ENCODE measurements at regions not wholly inside any gene's neighbourhood (a gene's known extent, or its start where the extent isn't known, plus 50 kb on each side); places are given as distances from the start of the nearest gene placed in this dataset.

DNA sequence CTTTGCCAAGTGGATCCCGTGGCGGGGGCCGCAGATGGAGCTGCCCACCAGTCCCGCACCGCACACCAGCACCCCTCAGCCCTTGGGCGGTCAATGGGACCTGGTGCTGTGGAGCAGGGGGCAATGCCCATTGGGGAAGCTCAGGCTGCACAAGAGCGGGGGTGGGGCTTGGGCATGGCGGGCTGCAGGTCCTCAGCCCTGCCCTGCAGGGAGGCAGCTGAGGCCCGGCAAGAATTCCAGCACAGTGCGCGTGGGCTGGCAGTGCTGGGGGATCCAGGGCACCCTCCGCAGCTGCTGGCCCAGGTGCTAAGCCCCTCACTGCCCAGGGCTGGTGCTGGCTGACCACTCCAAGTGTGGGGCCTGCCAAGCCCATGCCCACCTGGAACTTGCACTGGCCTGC lies 136.2 kb upstream of the ANKRD30A start:
- no peak overlapping the region for H3K9ac ChIP-seq (ENCODE audit: low read length)
- no peaks in the 10 kb centered on the region for H3K27me3 ChIP-seq (ENCODE audit: control insufficient read depth, insufficient read depth, low read length)
- no peaks in the 10 kb centered on the region for H3K36me3 ChIP-seq (ENCODE audit: control insufficient read depth, insufficient read depth, low read length)
- H3K4me3 ChIP-seq (ENCODE audit: low read length): no peak overlapping the region
- H3K4me1 ChIP-seq (ENCODE audit: control insufficient read depth, insufficient read depth, low read length): no peaks in the 10 kb centered on the region
- no peaks in the 10 kb centered on the region for H3K9me3 ChIP-seq (ENCODE audit: control insufficient read depth, low read length)

DNA sequence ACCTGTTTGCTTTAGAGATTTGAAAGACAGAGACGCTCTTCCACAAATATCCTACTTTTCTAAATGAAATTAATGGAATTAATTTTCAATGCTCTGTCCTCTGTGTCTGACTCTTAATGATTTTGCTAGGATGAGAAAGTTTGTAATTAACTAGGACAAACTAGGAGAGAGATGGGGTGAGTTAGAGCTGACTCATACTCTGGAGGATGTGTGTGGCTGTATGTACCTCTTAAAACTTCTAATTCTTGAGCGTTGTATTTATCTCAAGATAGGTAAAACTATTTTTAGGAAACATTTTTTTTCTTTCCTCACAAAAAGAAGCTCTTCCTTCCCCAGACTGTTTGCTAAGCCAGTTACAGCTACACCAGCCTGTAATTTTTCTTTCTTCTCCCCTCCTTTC lies 178.8 kb upstream of the ANKRD30A start:
- H3K9ac ChIP-seq (ENCODE audit: low read length): no peak overlapping the region
- no peaks in the 10 kb centered on the region for H3K36me3 ChIP-seq (ENCODE audit: control insufficient read depth, insufficient read depth, low read length)
- no peaks in the 10 kb centered on the region for H3K27me3 ChIP-seq (ENCODE audit: control insufficient read depth, insufficient read depth, low read length)
- H3K4me3 ChIP-seq (ENCODE audit: low read length): no peak overlapping the region
- H3K9me3 ChIP-seq (ENCODE audit: control insufficient read depth, low read length): no peaks in the 10 kb centered on the region
- H3K4me1 ChIP-seq (ENCODE audit: control insufficient read depth, insufficient read depth, low read length): no peaks in the 10 kb centered on the region

DNA sequence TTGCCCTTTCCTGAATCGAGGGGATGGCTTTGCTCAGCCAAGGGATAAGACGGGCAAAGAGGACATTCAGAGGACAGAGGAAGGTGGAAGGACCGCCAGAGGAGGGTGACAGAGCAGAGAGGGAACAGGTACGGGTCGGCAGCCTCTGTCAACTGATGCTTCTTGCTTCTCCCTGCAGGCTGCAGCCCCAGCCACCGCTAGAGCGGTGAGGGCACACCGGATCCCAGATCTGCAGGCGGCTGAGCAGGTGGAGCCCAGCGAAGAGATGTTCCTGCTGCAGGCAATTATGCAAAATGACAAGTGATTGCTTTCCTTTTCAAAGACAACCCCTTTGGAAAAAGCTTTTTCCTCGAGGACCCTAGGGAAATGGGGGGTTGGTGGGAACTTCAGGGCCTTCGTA lies 181.9 kb upstream of the ANKRD30A start:
- no peak overlapping the region for H3K9ac ChIP-seq (ENCODE audit: low read length)
- no peaks in the 10 kb centered on the region for H3K9me3 ChIP-seq (ENCODE audit: control insufficient read depth, low read length)
- H3K4me1 ChIP-seq (ENCODE audit: control insufficient read depth, insufficient read depth, low read length): no peaks in the 10 kb centered on the region
- no peaks in the 10 kb centered on the region for H3K27me3 ChIP-seq (ENCODE audit: control insufficient read depth, insufficient read depth, low read length)
- H3K4me3 ChIP-seq (ENCODE audit: low read length): no peak overlapping the region
- no peaks in the 10 kb centered on the region for H3K36me3 ChIP-seq (ENCODE audit: control insufficient read depth, insufficient read depth, low read length)

DNA sequence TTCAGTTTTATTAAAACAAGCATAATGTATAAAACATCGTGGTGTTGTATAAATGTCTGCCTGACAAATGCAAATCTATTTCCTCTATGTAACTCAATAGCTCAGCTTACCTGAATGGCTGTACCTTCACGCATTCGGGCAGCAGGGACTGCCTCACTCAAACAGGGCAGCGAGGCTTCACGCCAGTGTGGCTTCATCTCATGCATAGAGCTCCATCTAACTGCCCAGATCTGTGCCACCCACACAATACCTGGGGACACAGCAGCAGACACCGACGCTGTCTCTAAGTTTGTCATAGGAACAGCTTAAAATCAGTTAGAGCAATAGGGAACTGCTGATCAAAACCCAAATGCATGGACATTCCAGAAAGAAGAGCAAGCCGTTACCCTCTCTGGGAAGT lies 182.8 kb upstream of the ANKRD30A start:
- H3K36me3 ChIP-seq (ENCODE audit: control insufficient read depth, insufficient read depth, low read length): no peaks in the 10 kb centered on the region
- no peak overlapping the region for H3K4me3 ChIP-seq (ENCODE audit: low read length)
- no peaks in the 10 kb centered on the region for H3K27me3 ChIP-seq (ENCODE audit: control insufficient read depth, insufficient read depth, low read length)
- no peak overlapping the region for H3K9ac ChIP-seq (ENCODE audit: low read length)
- H3K4me1 ChIP-seq (ENCODE audit: control insufficient read depth, insufficient read depth, low read length): no peaks in the 10 kb centered on the region
- H3K9me3 ChIP-seq (ENCODE audit: control insufficient read depth, low read length): no peaks in the 10 kb centered on the region

DNA sequence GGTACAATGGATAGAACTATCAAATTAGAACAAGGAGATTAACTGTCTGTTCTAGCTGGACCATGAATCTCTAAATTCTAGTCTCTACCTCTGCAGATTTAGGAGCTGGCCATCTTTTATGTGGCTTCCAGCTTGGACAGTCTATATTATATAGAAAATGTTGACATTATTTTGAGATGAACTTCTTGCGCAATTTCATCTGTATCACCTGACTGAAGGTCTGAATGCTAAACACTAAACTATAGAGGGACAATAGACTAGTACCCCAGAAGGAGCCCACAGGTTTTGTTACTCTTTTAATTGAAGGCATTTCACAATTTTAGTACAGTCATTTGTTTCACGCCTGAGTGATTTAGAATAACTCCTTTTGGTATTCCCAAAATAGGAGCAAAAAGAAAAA lies 222.4 kb upstream of the ANKRD30A start:
- no peaks in the 10 kb centered on the region for H3K9me3 ChIP-seq (ENCODE audit: control insufficient read depth, low read length)
- no peaks in the 10 kb centered on the region for H3K4me1 ChIP-seq (ENCODE audit: control insufficient read depth, insufficient read depth, low read length)
- H3K36me3 ChIP-seq (ENCODE audit: control insufficient read depth, insufficient read depth, low read length): no peaks in the 10 kb centered on the region
- H3K27me3 ChIP-seq (ENCODE audit: control insufficient read depth, insufficient read depth, low read length): no peaks in the 10 kb centered on the region
- no peak overlapping the region for H3K4me3 ChIP-seq (ENCODE audit: low read length)
- H3K9ac ChIP-seq (ENCODE audit: low read length): no peak overlapping the region

DNA sequence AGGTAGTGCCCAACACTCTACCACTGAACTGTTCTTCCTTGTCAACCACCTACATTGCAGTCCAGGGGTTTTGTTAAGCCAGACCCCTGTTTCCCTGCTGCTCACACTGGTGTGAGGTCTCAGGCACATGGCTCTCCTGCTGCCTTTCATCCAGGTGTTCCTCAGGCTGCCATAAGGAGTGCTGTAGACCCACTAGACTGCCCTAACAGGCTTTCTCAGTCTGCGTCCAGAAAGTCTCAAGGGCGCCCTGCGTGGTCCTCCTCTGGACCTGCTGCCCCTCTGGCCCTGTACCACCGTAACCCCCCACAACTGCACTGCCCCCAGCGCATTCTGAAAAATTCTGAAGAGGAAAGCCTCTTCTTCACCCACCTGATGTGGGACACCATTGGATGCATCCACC lies 225.7 kb upstream of the ANKRD30A start:
- Histone ChIP-seq H3K9me3 (ENCODE audit: control insufficient read depth, low read length) (no peaks in the 10 kb centered on the region), H3K4me1 (ENCODE audit: control insufficient read depth, insufficient read depth, low read length) (no peaks in the 10 kb centered on the region), H3K36me3 (ENCODE audit: control insufficient read depth, insufficient read depth, low read length) (no peaks in the 10 kb centered on the region), H3K4me3 (ENCODE audit: low read length) (no peak overlapping the region), H3K9ac (ENCODE audit: low read length) (no peak overlapping the region), H3K27me3 (ENCODE audit: control insufficient read depth, insufficient read depth, low read length) (no peaks in the 10 kb centered on the region)

DNA sequence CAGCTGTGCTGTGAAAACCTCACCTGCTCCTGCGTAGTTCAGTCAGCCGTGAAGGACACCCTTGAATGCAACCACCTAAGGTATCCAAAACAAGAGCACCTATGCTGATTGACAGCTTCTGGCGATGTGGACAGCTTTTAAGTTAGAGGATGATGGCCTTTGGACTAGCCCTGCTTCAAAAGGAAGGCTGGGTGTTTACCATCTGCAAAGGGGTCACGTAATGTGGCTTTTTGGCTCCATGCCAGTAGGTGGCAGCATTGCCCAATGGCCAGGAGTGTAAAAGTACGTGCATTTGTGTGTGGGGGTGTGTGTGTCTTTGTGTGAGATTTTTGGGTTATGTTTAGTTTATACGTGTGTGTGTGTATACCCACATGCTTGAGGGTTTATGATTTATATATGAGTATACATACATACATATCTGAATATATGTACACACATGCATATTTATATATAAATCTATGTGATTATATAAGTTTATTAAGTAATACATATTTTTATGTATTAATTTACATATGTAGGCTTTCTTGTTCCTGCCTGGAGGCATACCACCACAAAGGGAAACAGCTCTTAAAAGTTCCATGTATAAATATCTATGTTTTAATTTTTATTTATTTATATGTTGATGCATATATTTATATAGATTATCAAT lies 236.3 kb upstream of the ANKRD30A start:
- H3K27me3 ChIP-seq (ENCODE audit: control insufficient read depth, insufficient read depth, low read length): no peaks in the 10 kb centered on the region
- H3K4me3 ChIP-seq (ENCODE audit: low read length): no peak overlapping the region
- H3K9ac ChIP-seq (ENCODE audit: low read length): no peak overlapping the region
- no peaks in the 10 kb centered on the region for H3K36me3 ChIP-seq (ENCODE audit: control insufficient read depth, insufficient read depth, low read length)
- H3K9me3 ChIP-seq (ENCODE audit: control insufficient read depth, low read length): no peaks in the 10 kb centered on the region
- no peaks in the 10 kb centered on the region for H3K4me1 ChIP-seq (ENCODE audit: control insufficient read depth, insufficient read depth, low read length)

DNA sequence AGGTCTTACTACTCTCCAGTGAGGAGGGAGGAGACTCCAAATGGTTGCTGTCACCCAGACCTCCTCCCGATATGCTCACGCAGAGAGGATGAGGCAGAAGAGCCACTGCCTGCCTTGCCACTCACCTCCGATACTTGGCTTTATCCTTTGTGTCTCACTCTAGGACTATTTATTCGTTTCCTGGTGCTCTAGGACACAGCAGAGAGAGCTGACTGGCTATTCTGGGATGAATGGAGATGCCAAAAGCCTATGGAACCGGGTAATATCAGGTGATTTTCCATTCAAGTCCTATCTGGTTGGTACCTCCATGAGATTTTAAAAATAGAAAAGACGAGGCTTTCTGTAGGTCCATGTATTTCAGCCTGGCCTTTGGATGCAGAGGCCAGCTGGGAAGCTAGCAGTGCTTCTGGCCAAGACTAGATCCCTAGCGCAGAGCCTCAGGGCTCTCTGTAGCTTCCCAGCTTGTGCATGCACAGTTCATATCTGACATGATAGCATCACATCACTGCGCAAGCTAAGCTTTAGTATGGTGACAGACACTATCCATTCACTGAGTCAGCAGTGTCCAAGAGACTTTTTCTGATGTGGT lies 239.0 kb upstream of the ANKRD30A start:
- H3K4me3 ChIP-seq (ENCODE audit: low read length): no peak overlapping the region
- no peaks in the 10 kb centered on the region for H3K4me1 ChIP-seq (ENCODE audit: control insufficient read depth, insufficient read depth, low read length)
- H3K9me3 ChIP-seq (ENCODE audit: control insufficient read depth, low read length): no peaks in the 10 kb centered on the region
- no peaks in the 10 kb centered on the region for H3K27me3 ChIP-seq (ENCODE audit: control insufficient read depth, insufficient read depth, low read length)
- H3K9ac ChIP-seq (ENCODE audit: low read length): no peak overlapping the region
- no peaks in the 10 kb centered on the region for H3K36me3 ChIP-seq (ENCODE audit: control insufficient read depth, insufficient read depth, low read length)

DNA sequence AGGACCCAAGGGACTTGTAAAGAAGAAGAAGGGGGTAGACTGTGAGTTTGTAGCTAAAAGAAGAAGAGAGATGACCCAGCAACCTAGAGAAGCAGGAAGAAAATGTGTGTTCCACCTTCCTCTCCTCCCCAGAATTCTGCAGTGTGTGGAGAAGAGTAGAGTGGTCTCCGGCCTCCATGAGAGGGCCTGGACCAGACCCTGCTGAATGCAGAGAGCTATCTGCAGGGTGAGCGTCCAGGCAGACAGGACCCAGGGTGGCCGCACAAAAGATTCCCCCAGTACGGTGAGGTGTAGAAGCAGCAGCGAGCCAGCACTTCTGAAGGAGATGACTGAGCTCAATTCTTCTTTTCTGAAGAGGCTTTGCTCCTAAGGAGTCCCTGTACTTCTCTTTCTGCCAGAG lies 239.7 kb upstream of the ANKRD30A start:
- no peaks in the 10 kb centered on the region for H3K36me3 ChIP-seq (ENCODE audit: control insufficient read depth, insufficient read depth, low read length)
- no peaks in the 10 kb centered on the region for H3K9me3 ChIP-seq (ENCODE audit: control insufficient read depth, low read length)
- H3K4me1 ChIP-seq (ENCODE audit: control insufficient read depth, insufficient read depth, low read length): no peaks in the 10 kb centered on the region
- H3K4me3 ChIP-seq (ENCODE audit: low read length): no peak overlapping the region
- H3K27me3 ChIP-seq (ENCODE audit: control insufficient read depth, insufficient read depth, low read length): no peaks in the 10 kb centered on the region
- H3K9ac ChIP-seq (ENCODE audit: low read length): no peak overlapping the region

DNA sequence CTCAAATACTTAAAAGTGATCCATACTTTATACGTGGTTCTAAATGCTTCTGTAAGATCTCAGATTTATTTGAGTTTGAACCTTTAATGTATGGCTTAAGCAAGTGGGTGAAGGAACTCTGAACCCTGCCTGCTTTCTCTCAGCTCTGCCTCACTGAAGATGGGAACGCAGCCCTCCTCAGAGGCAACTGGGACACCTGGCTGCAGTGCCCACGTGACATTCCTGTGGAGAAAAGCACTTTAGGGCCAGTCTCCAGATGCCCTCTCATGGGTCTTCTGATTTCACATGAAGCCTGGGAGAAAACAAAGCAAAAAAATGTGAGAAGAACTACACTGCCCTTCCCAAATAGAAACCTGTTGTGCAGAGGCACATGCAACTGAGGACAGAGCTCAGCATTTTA lies 242.6 kb upstream of the ANKRD30A start:
- Histone ChIP-seq H3K36me3 (ENCODE audit: control insufficient read depth, insufficient read depth, low read length) (no peaks in the 10 kb centered on the region), H3K4me1 (ENCODE audit: control insufficient read depth, insufficient read depth, low read length) (no peaks in the 10 kb centered on the region), H3K4me3 (ENCODE audit: low read length) (no peak overlapping the region), H3K27me3 (ENCODE audit: control insufficient read depth, insufficient read depth, low read length) (no peaks in the 10 kb centered on the region), H3K9me3 (ENCODE audit: control insufficient read depth, low read length) (no peaks in the 10 kb centered on the region), H3K9ac (ENCODE audit: low read length) (no peak overlapping the region)

DNA sequence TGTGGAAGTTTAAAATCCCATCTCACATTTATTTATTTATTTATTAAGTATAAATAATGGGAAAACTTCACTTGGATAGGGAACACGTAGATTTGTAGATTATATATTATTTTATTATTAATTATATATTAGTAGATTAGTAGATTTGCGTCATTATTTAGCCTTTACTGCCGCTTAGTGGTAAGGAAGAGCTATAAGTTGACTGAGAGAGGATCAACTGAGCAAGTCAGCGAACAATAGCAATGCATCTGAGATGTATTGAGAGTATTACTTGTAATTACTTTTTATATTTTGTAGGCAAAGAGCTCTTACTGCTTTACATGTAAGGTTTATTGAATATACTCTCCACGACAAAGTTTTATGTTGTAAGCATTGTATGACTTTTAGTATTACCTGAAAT lies 244.5 kb upstream of the ANKRD30A start:
- Histone ChIP-seq H3K9me3 (ENCODE audit: control insufficient read depth, low read length) (no peaks in the 10 kb centered on the region), H3K27me3 (ENCODE audit: control insufficient read depth, insufficient read depth, low read length) (no peaks in the 10 kb centered on the region), H3K4me1 (ENCODE audit: control insufficient read depth, insufficient read depth, low read length) (no peaks in the 10 kb centered on the region), H3K36me3 (ENCODE audit: control insufficient read depth, insufficient read depth, low read length) (no peaks in the 10 kb centered on the region), H3K9ac (ENCODE audit: low read length) (no peak overlapping the region), H3K4me3 (ENCODE audit: low read length) (no peak overlapping the region)

DNA sequence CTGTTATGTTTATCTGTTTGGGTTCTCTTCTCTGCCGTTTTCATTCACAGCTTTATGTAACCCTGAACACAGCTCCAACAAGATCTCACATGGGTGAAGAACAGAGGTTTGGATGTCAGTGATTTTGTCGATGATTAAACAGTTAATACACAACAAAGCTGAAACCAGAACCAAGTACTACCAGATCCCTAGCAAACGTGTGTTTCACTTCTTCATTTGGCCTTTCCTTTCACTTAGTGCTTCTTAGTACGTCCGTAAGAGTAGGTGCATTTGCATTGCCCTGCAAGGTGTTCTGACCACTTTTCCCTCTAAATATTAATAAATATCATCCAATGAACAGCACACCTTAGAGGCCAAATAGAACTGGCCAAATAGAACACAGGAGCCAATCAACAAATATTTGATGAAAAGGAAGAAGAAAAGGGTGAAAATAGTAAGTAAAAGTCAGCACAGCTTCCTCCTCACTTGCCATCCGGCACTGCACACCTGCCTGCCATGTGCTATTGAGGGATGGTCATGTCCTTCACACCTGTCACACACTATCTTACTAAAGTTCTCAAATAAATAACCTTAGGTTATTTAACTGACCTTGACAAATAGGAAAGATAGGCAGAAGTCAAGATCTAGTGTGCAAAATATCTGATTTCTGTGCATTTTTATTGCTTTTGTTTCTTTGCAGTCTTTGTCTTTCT lies 252.6 kb upstream of the ANKRD30A start:
- no peaks in the 10 kb centered on the region for H3K9me3 ChIP-seq (ENCODE audit: control insufficient read depth, low read length)
- H3K4me3 ChIP-seq (ENCODE audit: low read length): no peak overlapping the region
- no peaks in the 10 kb centered on the region for H3K36me3 ChIP-seq (ENCODE audit: control insufficient read depth, insufficient read depth, low read length)
- H3K4me1 ChIP-seq (ENCODE audit: control insufficient read depth, insufficient read depth, low read length): no peaks in the 10 kb centered on the region
- H3K9ac ChIP-seq (ENCODE audit: low read length): no peak overlapping the region
- no peaks in the 10 kb centered on the region for H3K27me3 ChIP-seq (ENCODE audit: control insufficient read depth, insufficient read depth, low read length)
